ENCODE measurements at regions not wholly inside any gene's neighbourhood (a gene's known extent, or its start where the extent isn't known, plus 50 kb on each side); places are given as distances from the start of the nearest gene placed in this dataset.

GRCh38 chr4:1459722-1460511 is 53.7 kb upstream of the NKX1-1 start:
- DNase-seq, result no peak

GRCh38 chr4:1459081-1459721 is 53.0 kb upstream of the NKX1-1 start:
- DNase-seq, result no peak

- DNase-seq, result no peak
Observed at GRCh38 chr4:1458581-1458980, 52.3 kb upstream of the NKX1-1 start.
